HG03558 (cell line): ENCODE measurements at regions not wholly inside any gene's neighbourhood (a gene's known extent, or its start where the extent isn't known, plus 50 kb on each side); places are given as distances from the start of the nearest gene placed in this dataset.
"Not testable (repeated sequence)": the region's sequence is repeated elsewhere in the genome, so short reads cannot be mapped to it uniquely, and the experiment has no call there.

Source experiments
- ATAC-seq: cut with Tn5 transposase; IDR thresholded peaks from one replicate; pipeline ENCODE4 v1.9.1; 2021; ENCODE audit warnings: moderate number of reproducible peaks; ENCODE audit not compliant: unreplicated experiment; ENCODE audit errors: extremely low read depth

- ATAC-seq = not testable (repeated sequence)
Measured at GRCh38 chrX:74181976-74182375, 122.0 kb upstream of the ZCCHC13 start.

GRCh38 chrX:74180716-74181115 is 123.3 kb upstream of the ZCCHC13 start:
- ATAC-seq = no peak

DNA sequence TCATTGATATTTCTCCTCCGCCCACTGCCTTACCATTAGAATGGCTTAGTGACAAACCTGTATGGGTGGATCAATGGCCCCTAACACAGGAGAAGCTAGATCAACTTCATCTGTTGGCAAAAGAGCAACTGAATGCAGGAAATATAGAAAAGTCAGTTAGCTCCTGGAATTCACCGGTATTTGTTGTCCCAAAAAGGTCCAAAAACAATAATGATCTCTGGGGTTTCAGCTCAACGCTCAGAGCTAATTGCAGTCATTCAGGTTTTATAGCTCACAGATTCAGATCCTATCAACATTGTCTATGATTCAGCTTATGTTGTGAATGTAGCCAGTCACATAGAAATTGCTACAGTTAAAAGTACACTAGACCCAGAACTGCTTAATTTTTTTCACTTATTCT is 124.0 kb upstream of the ZCCHC13 start:
- ATAC-seq = no peak

GRCh38 chrX:74179499-74179898 is 124.5 kb upstream of the ZCCHC13 start:
- ATAC-seq = no peak

DNA sequence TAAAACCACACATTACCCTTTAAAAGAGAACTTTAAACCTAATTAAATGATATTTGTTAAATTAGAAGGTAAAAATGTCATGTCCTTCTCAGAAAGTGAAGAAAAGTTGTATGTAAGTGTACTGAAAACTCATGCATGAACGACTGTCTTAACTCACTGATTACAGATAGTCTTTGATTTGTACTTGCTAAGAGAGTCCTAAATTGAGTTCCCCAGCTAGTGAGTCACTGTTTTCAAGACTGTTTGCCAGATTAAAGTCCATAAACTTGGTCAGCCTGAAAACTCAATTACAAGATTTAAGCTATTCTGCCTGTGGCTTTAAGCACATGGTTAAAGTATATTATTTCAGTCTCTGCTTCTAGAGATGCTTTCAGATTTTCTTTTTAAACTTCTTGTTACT is 124.9 kb upstream of the ZCCHC13 start:
- ATAC-seq = no peak

DNA sequence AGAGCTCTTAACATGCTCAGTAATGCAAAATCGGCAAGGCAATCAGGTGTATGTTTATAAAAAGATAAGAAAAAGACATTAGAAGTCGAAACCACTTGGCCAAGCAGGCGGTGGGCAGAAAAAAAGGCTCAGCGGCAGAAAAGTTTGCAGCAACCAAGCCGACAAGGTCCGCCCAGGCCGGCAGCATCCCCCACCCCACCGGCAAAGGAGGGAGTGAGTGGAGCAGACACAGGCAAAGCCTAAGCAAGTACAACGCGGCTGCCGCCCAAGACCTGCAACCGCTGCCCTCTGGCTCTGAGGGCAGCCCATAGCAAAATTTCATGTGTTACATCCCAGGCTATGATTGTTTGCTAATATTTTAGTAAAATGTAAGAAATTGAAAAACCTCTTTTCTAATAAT is 125.4 kb upstream of the ZCCHC13 start:
- no peak for ATAC-seq

DNA sequence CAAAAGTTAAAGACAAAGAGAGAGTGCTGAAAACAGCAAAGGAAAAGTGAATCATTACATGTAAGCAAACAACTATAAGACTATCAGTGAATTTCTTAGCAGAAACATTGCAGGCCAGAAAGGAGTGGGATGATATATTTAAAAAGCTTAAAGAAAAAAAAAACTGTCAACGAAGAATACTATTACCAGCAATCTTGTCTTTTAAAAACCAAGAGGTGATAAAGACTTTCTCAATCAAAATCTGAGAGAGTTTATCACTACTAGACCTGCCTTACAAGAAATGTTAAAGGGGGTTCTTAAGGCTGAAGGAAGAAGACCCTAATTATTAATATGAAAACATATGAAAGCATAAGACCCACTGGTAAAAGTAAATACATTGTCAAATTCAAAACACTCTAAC is 132.5 kb upstream of the ZCCHC13 start:
- ATAC-seq = no peak

GRCh38 chrX:74162199-74162598 is 141.8 kb upstream of the ZCCHC13 start:
- no peak for ATAC-seq

DNA sequence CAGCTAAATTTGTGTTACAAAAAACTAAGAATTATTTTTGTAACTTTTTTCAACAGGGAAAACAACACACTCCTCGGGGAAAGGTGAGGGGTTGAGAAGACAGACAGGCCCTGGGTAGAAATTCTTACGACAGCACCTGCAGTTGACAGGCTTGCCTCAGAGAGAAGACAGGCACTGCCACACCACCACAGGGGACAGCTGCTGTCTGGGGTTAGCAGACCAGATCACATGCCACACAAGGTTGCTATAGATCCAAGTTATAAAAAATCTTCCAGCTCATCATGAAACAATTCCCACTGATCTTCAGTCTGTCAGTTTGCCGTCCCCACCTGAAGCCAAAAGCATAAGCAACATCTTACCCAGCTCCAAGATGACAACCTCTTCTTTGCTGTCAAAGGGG is 143.2 kb upstream of the ZCCHC13 start:
- no peak for ATAC-seq

GRCh38 chrX:74160358-74160757 is 143.6 kb upstream of the ZCCHC13 start:
- no peak for ATAC-seq

DNA sequence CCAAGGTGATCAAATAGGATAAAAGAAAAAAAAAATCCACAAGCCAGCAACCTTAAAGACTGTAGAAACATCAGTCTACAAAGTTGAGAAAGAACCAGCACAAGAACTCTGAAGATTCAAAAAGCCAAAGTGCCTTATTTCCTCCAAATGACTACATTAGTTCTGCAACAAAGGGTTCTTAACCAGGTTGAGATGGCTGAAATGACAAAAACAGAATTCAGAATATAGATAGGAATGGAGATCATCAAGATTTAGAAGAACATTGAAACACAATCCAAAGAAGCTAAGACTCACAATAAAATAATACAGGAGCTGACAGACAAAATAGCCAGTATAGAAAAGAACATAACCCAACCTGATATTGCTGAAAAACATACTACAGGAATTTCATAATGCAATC is 156.5 kb upstream of the ZCCHC13 start:
- no peak for ATAC-seq

GRCh38 chrX:74138943-74139342 is 165.0 kb upstream of the ZCCHC13 start:
- no peak for ATAC-seq

GRCh38 chrX:74133156-74133796 is 170.7 kb upstream of the ZCCHC13 start:
- no peak for ATAC-seq

DNA sequence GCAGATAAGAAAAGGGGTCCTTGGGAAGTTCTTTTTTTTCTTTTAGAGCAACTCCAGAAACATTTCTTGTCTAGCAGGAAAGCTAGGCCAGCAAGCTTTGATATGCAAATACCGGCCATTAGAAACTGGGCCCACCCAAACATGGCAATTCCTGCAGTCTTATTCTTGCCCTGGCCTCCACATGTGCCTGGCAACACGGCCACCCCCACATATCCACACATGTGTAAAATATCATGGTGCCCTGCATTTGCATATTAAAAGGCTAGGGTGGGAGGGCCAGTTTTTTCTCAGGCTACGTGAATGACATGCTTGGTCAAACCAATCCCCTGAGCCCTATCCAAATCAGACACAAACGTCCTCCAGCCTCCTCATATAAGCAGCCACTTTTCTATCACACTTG is 171.7 kb upstream of the ZCCHC13 start:
- ATAC-seq = no peak

GRCh38 chrX:74119016-74119910 is 184.7 kb upstream of the ZCCHC13 start:
- no peak for ATAC-seq

DNA sequence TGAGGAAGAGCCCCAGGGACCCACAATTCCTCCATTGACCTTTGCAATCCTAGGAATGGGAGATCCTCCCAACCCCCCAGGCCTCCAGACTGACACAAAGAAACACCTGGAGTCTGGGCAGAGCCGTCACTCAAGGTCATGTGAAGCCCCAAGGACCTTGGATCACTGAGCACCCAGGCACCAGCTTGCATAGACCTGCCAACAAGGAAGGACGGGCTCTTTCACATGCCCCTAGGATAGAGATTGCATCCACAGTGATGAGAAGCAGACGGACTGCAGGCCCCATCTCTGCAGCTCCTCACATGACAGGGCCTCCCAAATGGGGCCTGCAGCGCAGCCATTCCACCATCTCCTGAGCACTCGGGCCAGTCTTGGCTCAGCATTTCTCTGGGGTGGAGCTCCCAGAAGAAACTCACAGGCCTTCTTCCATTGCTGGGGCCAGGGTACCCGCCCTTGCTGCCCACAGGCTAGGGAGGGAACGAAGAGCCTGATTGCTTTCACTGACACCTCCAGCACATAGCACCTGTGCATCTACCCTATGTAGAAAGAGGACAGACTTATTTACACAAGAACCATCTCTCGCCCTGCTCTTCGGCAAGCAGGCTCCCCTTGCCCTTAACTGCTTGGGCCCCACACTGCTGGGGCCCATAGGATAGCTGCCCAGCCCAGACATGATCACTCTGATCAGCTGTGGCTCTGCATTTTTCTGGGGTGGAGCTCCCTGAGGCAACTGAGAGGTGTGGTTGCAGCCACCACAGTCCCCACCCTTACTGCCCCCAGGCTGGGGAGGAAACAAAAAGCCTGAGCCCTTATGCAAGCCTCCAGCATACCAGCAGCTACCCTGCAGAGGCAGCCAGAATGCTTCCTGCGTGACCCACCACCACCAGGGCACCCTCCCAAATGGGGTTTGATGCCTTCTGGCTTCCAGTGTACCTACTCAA is 185.7 kb upstream of the ZCCHC13 start:
- no peak for ATAC-seq

- ATAC-seq = no peak
Measured at GRCh38 chrX:74111245-74111644, 192.7 kb upstream of the ZCCHC13 start.

DNA sequence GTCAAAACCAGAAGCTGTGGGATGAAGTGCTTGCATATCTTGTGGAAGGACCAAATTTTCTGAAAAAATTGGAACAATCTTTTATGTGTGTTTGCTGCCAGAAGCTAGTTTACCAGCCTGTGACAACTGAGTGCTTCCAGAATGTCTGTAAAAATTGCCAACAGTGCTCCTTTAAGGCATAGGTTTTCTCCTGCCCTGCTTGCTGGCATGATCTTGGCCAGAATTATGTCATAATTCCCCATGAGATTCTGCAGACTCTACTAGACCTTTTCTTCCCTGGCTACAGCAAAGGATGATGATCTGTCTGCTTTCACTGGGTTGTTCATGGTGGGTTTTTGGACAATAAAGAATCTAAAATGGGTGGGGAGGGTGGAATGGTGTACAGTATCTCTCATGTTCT is 196.3 kb upstream of the ZCCHC13 start:
- ATAC-seq = no peak

DNA sequence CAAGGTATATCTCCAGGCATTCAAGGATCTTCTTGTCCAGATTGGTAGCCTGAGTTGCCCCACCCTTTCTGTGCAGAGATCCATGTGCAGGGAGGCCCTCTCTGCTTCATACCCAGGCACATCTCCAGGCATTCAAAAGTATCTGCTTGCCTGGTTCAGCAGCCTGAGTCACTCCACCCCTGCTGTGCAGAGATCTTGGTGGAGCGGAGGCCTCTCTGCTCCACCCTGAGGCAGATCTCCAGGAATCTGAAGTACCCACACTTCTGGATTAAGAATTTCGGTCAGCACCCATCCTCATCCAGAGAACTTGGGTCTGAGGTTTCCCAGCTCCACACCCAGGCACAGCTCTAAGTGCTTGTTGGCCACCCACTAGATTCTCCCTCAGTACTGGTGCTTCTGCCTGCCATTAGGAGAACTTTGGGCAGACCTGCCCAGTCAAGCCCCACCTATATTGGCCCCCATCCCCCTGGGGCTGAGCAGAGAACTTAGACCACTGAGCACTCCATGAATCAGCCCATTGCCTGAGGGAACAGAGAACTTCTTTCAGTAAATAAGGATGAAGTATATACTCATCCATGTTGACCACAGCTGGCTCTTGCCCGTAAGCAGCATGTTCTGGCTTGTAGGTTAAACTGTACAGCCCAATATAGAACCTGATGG is 199.5 kb upstream of the ZCCHC13 start:
- no peak for ATAC-seq

- ATAC-seq = not testable (repeated sequence)
Measured at GRCh38 chrX:74098407-74098806, 205.6 kb upstream of the ZCCHC13 start.
